ENCODE measurements at regions not wholly inside any gene's neighbourhood (a gene's known extent, or its start where the extent isn't known, plus 50 kb on each side); places are given as distances from the start of the nearest gene placed in this dataset.

DNA sequence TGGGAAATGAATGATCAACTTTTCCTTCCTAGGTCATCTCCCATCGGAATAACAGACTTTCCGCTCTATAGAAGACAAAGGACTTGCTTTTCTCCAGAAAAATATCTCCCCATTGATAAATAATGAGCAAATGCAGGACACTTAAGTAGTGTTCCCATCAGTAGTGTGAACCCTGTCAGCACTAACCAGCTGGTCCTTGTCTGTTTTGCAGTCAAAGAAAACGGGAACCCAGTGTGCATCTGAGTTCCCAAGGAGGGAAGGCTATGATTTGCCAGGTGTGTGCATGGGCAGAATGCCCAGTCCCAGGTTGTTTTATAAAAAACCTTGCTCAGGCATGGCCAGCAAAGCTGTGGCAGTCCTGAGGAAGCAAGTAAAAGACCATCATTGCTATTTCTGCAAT lies 256.5 kb upstream of the HMGA2 start:
- Histone ChIP-seq H4K20me1 (ENCODE audit: insufficient read depth) (no peaks in the 10 kb centered on the region), H3K79me2 (ENCODE audit: insufficient read depth) (peaks cover 53% of the 10 kb centered on the region), H3K9me3 (no peaks in the 10 kb centered on the region), H3K4me1 (ENCODE audit: control insufficient read depth in 1 of 2, insufficient read depth in 2 of 2, low read depth in 1 of 2, low read length in 1 of 2) (peaks cover 0 to 65% of the 10 kb centered on the region in 2 experiments; a peak in 3 of 4 replicates), H3K4me2 (0 out of 2 replicates have a peak overlapping the region, but pooled peaks have one; percentile 6), H3F3A (replicated peaks; ENCODE audit: insufficient read depth) (peaks cover 65% of the 10 kb centered on the region), H3K9ac (peak overlapping the region; percentile 84; the same call in 1 of the 2 replicates), H3K36me3 (replicated peaks in 1 of 2; ENCODE audit: control insufficient read depth in 1 of 2, insufficient read depth in 2 of 2, low read length in 1 of 2) (peaks cover 0 to 34% of the 10 kb centered on the region in 2 experiments), H3K27me3 (ENCODE audit: insufficient read depth) (no peaks in the 10 kb centered on the region), H3K4me3 (ENCODE audit: low read depth in 2 of 2, low read length in 1 of 2) (no peak overlapping the region), H3K9me2 (no peaks in the 10 kb centered on the region), H3K27ac (ENCODE audit: low read depth in 2 of 2, low read length in 1 of 2) (peak overlapping the region; percentile 91 to 99; a peak in 3 of 4 replicates), H2AFZ (ENCODE audit: low read depth) (no peak overlapping the region)
- DNase-seq = no peak
- TF ChIP-seq, protein P1, sequence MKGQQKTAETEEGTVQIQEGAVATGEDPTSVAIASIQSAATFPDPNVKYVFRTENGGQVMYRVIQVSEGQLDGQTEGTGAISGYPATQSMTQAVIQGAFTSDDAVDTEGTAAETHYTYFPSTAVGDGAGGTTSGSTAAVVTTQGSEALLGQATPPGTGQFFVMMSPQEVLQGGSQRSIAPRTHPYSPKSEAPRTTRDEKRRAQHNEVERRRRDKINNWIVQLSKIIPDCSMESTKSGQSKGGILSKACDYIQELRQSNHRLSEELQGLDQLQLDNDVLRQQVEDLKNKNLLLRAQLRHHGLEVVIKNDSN (IDR thresholded peaks at IDR 0.05; ENCODE audit: borderline replicate concordance, low read depth) = no peak
- TF ChIP-seq ELF1 (IDR thresholded peaks at IDR 0.05) (no peak), POLR2AphosphoS5 (IDR thresholded peaks at IDR 0.05; ENCODE audit: low read depth, low read length) (no peak), GATA2 (CRISPR knock-in tag; IDR thresholded peaks at IDR 0.05) (no peak), JUND (IDR thresholded peaks at IDR 0.05) (no peak), NFIC (IDR thresholded peaks at IDR 0.05; ENCODE audit: borderline replicate concordance) (no peak), TCF12 (IDR thresholded peaks at IDR 0.05) (no peak), RCOR1 (IDR thresholded peaks at IDR 0.05; ENCODE audit: low read length) (no peak)
- TF ChIP-seq, protein P2, sequence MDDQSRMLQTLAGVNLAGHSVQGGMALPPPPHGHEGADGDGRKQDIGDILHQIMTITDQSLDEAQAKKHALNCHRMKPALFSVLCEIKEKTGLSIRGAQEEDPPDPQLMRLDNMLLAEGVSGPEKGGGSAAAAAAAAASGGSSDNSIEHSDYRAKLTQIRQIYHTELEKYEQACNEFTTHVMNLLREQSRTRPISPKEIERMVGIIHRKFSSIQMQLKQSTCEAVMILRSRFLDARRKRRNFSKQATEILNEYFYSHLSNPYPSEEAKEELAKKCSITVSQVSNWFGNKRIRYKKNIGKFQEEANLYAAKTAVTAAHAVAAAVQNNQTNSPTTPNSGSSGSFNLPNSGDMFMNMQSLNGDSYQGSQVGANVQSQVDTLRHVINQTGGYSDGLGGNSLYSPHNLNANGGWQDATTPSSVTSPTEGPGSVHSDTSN (IDR thresholded peaks at IDR 0.05) = no peak
- TF ChIP-seq, protein P3, sequence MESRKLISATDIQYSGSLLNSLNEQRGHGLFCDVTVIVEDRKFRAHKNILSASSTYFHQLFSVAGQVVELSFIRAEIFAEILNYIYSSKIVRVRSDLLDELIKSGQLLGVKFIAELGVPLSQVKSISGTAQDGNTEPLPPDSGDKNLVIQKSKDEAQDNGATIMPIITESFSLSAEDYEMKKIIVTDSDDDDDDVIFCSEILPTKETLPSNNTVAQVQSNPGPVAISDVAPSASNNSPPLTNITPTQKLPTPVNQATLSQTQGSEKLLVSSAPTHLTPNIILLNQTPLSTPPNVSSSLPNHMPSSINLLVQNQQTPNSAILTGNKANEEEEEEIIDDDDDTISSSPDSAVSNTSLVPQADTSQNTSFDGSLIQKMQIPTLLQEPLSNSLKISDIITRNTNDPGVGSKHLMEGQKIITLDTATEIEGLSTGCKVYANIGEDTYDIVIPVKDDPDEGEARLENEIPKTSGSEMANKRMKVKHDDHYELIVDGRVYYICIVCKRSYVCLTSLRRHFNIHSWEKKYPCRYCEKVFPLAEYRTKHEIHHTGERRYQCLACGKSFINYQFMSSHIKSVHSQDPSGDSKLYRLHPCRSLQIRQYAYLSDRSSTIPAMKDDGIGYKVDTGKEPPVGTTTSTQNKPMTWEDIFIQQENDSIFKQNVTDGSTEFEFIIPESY (IDR thresholded peaks at IDR 0.05; ENCODE audit: borderline replicate concordance, low read depth) = no peak
- ChIA-PET CTCF (interaction anchor here (1.3 kb wide), 1 partner anchor 11 kb away, joined by 4 read pairs; no protein-coding TSS in a partner anchor), POLR2A (no interaction called here)
- WGBS (ENCODE audit: low lambda C conversion rate) = 37% methylated on average over 3 of the region's 3 CpGs

DNA sequence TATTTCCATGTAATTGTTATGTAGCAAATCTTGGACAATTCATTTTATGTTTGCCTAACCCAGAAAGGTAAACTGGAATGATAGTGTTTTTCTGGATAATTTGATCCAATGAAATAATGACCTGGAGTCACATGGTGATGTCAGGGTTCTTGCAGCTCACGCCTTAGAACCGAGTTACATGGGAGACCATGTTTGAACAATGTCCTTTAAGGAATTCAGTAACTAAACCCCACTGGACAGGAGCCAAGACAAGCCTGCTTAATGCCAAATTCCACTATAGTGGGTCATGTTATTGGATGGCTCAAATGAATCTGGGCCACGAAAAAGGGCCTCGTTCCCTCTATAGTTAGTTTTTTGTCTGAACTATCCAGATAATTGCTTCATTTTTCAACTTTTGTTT lies 255.8 kb upstream of the HMGA2 start:
- H2AFZ ChIP-seq (ENCODE audit: low read depth) = no peak overlapping the region
- H4K20me1 ChIP-seq (ENCODE audit: insufficient read depth) = no peaks in the 10 kb centered on the region
- no peak overlapping the region for H3K4me2 ChIP-seq
- peaks cover 54% of the 10 kb centered on the region for H3K79me2 ChIP-seq (ENCODE audit: insufficient read depth)
- no peak overlapping the region for H3K4me3 ChIP-seq (ENCODE audit: low read depth in 2 of 2, low read length in 1 of 2)
- H3F3A ChIP-seq (replicated peaks; ENCODE audit: insufficient read depth) = peaks cover 65% of the 10 kb centered on the region
- peak overlapping the region; percentile 91 to 99; a peak in 3 of 4 replicates for H3K27ac ChIP-seq (ENCODE audit: low read depth in 2 of 2, low read length in 1 of 2)
- DNase-seq = no peak
- H3K9me2 ChIP-seq = no peaks in the 10 kb centered on the region
- peak overlapping the region; percentile 84; the same call in 1 of the 2 replicates for H3K9ac ChIP-seq
- no peaks in the 10 kb centered on the region for H3K27me3 ChIP-seq (ENCODE audit: insufficient read depth)
- ChIA-PET POLR2A (no interaction called here), CTCF (interaction anchor here (1.3 kb wide), 1 partner anchor 12 kb away, joined by 4 read pairs; no protein-coding TSS in a partner anchor)
- peaks cover 0 to 61% of the 10 kb centered on the region in 2 experiments; a peak in 3 of 4 replicates for H3K4me1 ChIP-seq (ENCODE audit: control insufficient read depth in 1 of 2, insufficient read depth in 2 of 2, low read depth in 1 of 2, low read length in 1 of 2)
- TF ChIP-seq SIN3A (IDR thresholded peaks at IDR 0.05; ENCODE audit: borderline replicate concordance, low read depth, low read length) (no peak), TEAD4 (IDR thresholded peaks at IDR 0.05; ENCODE audit: borderline replicate concordance, insufficient read depth) (0 out of 2 replicates have a peak, but pooled peaks have one; percentile 31), TCF12 (IDR thresholded peaks at IDR 0.05) (peak; percentile 52; the same call in 1 of the 2 replicates), GATA2 (CRISPR knock-in tag; IDR thresholded peaks at IDR 0.05) (no peak), MEF2A (IDR thresholded peaks at IDR 0.05; ENCODE audit: borderline replicate concordance, low read depth) (0 out of 2 replicates have a peak, but pooled peaks have one; percentile 14), SMC3 (IDR thresholded peaks at IDR 0.05; ENCODE audit: low read depth, low read length) (no peak), EP300 (IDR thresholded peaks at IDR 0.05; ENCODE audit: borderline replicate concordance in 1 of 2, low read depth in 1 of 2, low read length in 1 of 2) (peak in 1 of 2 experiments; percentile 39; a peak in 1 of 4 replicates), JUND (IDR thresholded peaks at IDR 0.05) (peak; percentile 41; the same call in 1 of the 2 replicates), ELF1 (IDR thresholded peaks at IDR 0.05) (no peak), NFIC (IDR thresholded peaks at IDR 0.05; ENCODE audit: borderline replicate concordance) (peak; percentile 95)
- TF ChIP-seq, protein P2 (IDR thresholded peaks at IDR 0.05) = peak; percentile 34
- TF ChIP-seq, protein P1 (IDR thresholded peaks at IDR 0.05; ENCODE audit: borderline replicate concordance, low read depth) = peak; percentile 68
- TF ChIP-seq, protein P4, sequence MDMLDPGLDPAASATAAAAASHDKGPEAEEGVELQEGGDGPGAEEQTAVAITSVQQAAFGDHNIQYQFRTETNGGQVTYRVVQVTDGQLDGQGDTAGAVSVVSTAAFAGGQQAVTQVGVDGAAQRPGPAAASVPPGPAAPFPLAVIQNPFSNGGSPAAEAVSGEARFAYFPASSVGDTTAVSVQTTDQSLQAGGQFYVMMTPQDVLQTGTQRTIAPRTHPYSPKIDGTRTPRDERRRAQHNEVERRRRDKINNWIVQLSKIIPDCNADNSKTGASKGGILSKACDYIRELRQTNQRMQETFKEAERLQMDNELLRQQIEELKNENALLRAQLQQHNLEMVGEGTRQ (IDR thresholded peaks at IDR 0.05; ENCODE audit: borderline replicate concordance, low read depth, low read length) = no peak
- TF ChIP-seq, protein P5, sequence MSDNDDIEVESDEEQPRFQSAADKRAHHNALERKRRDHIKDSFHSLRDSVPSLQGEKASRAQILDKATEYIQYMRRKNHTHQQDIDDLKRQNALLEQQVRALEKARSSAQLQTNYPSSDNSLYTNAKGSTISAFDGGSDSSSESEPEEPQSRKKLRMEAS (IDR thresholded peaks at IDR 0.05; ENCODE audit: low read depth) = no peak
- no peaks in the 10 kb centered on the region for H3K9me3 ChIP-seq
- H3K36me3 ChIP-seq (replicated peaks in 1 of 2; ENCODE audit: control insufficient read depth in 1 of 2, insufficient read depth in 2 of 2, low read length in 1 of 2) = peaks cover 0 to 41% of the 10 kb centered on the region in 2 experiments
- 29% methylated on average over 4 of the region's 4 CpGs for WGBS (ENCODE audit: low lambda C conversion rate)

Data from SK-N-SH (cell line).